Osteoblast (primary cell): ENCODE measurements at regions not wholly inside any gene's neighbourhood (a gene's known extent, or its start where the extent isn't known, plus 50 kb on each side); places are given as distances from the start of the nearest gene placed in this dataset.
A peak's percentile ranks its signal among the peaks of the same experiment; 100 is the strongest.

Source experiments
- DNase-seq: peaks from one replicate; pipeline ENCODE4 v3.0.0; 2011; ENCODE audit warnings: low spot score, mixed read lengths; ENCODE audit not compliant: insufficient read length; ENCODE audit errors: missing footprints
- H2AFZ ChIP-seq: 2 replicates; pipeline ENCODE4 v1.6.0; 2011; ENCODE audit warnings: mild to moderate bottlenecking, low read length
- H3K27ac ChIP-seq: 2 replicates; pipeline ENCODE4 v1.5.1; 2011; ENCODE audit warnings: mild to moderate bottlenecking, low read depth, low read length, moderate library complexity
- H3K27me3 ChIP-seq: 2 replicates; pipeline ENCODE4 v1.6.0; 2012; ENCODE audit warnings: mild to moderate bottlenecking, control low read depth, inconsistent platforms, low read length, moderate library complexity; ENCODE audit not compliant: insufficient read depth
- H3K36me3 ChIP-seq: 2 replicates; pipeline ENCODE4 v1.5.1; 2011; ENCODE audit warnings: mild to moderate bottlenecking, low read length, control low read depth, moderate library complexity; ENCODE audit not compliant: insufficient read depth
- H3K4me1 ChIP-seq: 2 replicates; pipeline ENCODE4 v1.5.1; 2011; ENCODE audit warnings: mild to moderate bottlenecking, low read length, control low read depth, moderate library complexity; ENCODE audit not compliant: insufficient read depth
- H3K4me2 ChIP-seq: 2 replicates; pipeline ENCODE4 v1.6.0; 2011; ENCODE audit warnings: mild to moderate bottlenecking, low read length; ENCODE audit not compliant: insufficient read depth
- H3K4me3 ChIP-seq: fragments of 200-600 bp; sonication (generic); 3 replicates; pipeline ENCODE4 v1.5.1; 2012; ENCODE audit warnings: mild to moderate bottlenecking, low read length, inconsistent platforms; ENCODE audit not compliant: insufficient read depth
- H3K79me2 ChIP-seq: 2 replicates; pipeline ENCODE4 v1.6.0; 2012; ENCODE audit warnings: mild to moderate bottlenecking, low read length, control low read depth, inconsistent platforms; ENCODE audit not compliant: insufficient read depth
- H3K9me3 ChIP-seq: 2 replicates; pipeline ENCODE4 v1.5.1; 2011; ENCODE audit warnings: low read depth, low read length, control low read depth
- H4K20me1 ChIP-seq: 2 replicates; pipeline ENCODE4 v1.6.0; 2012; ENCODE audit warnings: mild to moderate bottlenecking, low read length, control low read depth; ENCODE audit not compliant: insufficient read depth
- CTCF ChIP-seq: IDR thresholded peaks from 2 replicates; pipeline ENCODE4 v1.5.1; 2011; ENCODE audit warnings: mild to moderate bottlenecking, low read depth, low read length, moderate library complexity; ENCODE audit errors: extremely low read depth

- no peaks in the 10 kb centered on the region for H3K36me3 ChIP-seq
- no peaks in the 10 kb centered on the region for H3K79me2 ChIP-seq
- no peak overlapping the region for H3K4me3 ChIP-seq
- no peaks in the 10 kb centered on the region for H3K9me3 ChIP-seq
- peak overlapping the region; percentile 84 for H3K27ac ChIP-seq
- no peak for DNase-seq
- no peak for TF ChIP-seq CTCF
- no peak overlapping the region for H3K4me2 ChIP-seq
- H4K20me1 ChIP-seq, result no peaks in the 10 kb centered on the region
- H3K27me3 ChIP-seq, result peaks cover 2% of the 10 kb centered on the region
- H2AFZ ChIP-seq, result no peak overlapping the region
- peaks cover 26% of the 10 kb centered on the region for H3K4me1 ChIP-seq
Measured at GRCh38 chr3:72348357-72348756, 499.9 kb downstream of the SHQ1 start.

- peaks cover 2% of the 10 kb centered on the region for H3K27me3 ChIP-seq
- DNase-seq, result no peak
- peak overlapping the region; percentile 43 for H3K4me2 ChIP-seq
- no peaks in the 10 kb centered on the region for H4K20me1 ChIP-seq
- no peak for TF ChIP-seq CTCF
- H3K9me3 ChIP-seq, result no peaks in the 10 kb centered on the region
- peak overlapping the region; percentile 84 for H3K27ac ChIP-seq
- no peaks in the 10 kb centered on the region for H3K79me2 ChIP-seq
- H3K4me3 ChIP-seq, result peak overlapping the region; percentile 4
- H2AFZ ChIP-seq, result peak overlapping the region; percentile 2
- peaks cover 28% of the 10 kb centered on the region for H3K4me1 ChIP-seq
- H3K36me3 ChIP-seq, result no peaks in the 10 kb centered on the region
Measured at GRCh38 chr3:72347819-72348319, 500.4 kb downstream of the SHQ1 start.

- Histone ChIP-seq H3K4me2 (peak overlapping the region; percentile 31), H3K4me3 (no peak overlapping the region), H3K36me3 (no peaks in the 10 kb centered on the region), H4K20me1 (no peaks in the 10 kb centered on the region), H2AFZ (no peak overlapping the region), H3K27ac (peak overlapping the region; percentile 84), H3K79me2 (no peaks in the 10 kb centered on the region), H3K27me3 (peaks cover 2% of the 10 kb centered on the region), H3K9me3 (no peaks in the 10 kb centered on the region), H3K4me1 (peaks cover 28% of the 10 kb centered on the region)
- DNase-seq, result peak; percentile 96
- TF ChIP-seq CTCF, result no peak
Measured at GRCh38 chr3:72346526-72346926, 501.7 kb downstream of the SHQ1 start.

- H3K27ac ChIP-seq, result peak overlapping the region; percentile 84
- no peak for DNase-seq
- no peak overlapping the region for H3K4me3 ChIP-seq
- H3K9me3 ChIP-seq, result no peaks in the 10 kb centered on the region
- TF ChIP-seq CTCF, result no peak
- no peaks in the 10 kb centered on the region for H3K79me2 ChIP-seq
- H3K27me3 ChIP-seq, result peaks cover 1% of the 10 kb centered on the region
- H3K4me2 ChIP-seq, result peak overlapping the region; percentile 31
- H2AFZ ChIP-seq, result no peak overlapping the region
- H4K20me1 ChIP-seq, result no peaks in the 10 kb centered on the region
- H3K4me1 ChIP-seq, result peaks cover 28% of the 10 kb centered on the region
- H3K36me3 ChIP-seq, result no peaks in the 10 kb centered on the region
Measured at GRCh38 chr3:72345980-72346379, 502.3 kb downstream of the SHQ1 start.
